ENCODE measurements at regions not wholly inside any gene's neighbourhood (a gene's known extent, or its start where the extent isn't known, plus 50 kb on each side); places are given as distances from the start of the nearest gene placed in this dataset.

- DNase-seq (ENCODE audit: low spot score) = no peak
Observed at GRCh38 chr10:64079341-64079740, 558.1 kb downstream of the REEP3 start.

- DNase-seq (ENCODE audit: low spot score) = no peak
Observed at GRCh38 chr10:64080071-64080470, 558.9 kb downstream of the REEP3 start.

- DNase-seq (ENCODE audit: low spot score) = no peak
Observed at GRCh38 chr10:64081947-64082482, 560.8 kb downstream of the REEP3 start.

GRCh38 chr10:64086083-64086767, 565.0 kb downstream of the REEP3 start:
- DNase-seq (ENCODE audit: low spot score) = no peak

GRCh38 chr10:64089648-64090047, 568.4 kb downstream of the REEP3 start:
- no peak for DNase-seq (ENCODE audit: low spot score)

GRCh38 chr10:64090865-64091264, 569.7 kb downstream of the REEP3 start:
- no peak for DNase-seq (ENCODE audit: low spot score)

- no peak for DNase-seq (ENCODE audit: low spot score)
Observed at GRCh38 chr10:64091897-64092296, 570.7 kb downstream of the REEP3 start.

- no peak for DNase-seq (ENCODE audit: low spot score)
Observed at GRCh38 chr10:64093304-64093703, 572.1 kb downstream of the REEP3 start.

GRCh38 chr10:64093946-64094535, 572.8 kb downstream of the REEP3 start:
- DNase-seq (ENCODE audit: low spot score) = no peak

- DNase-seq (ENCODE audit: low spot score) = no peak
Observed at GRCh38 chr10:64096941-64097340, 575.7 kb downstream of the REEP3 start.

- DNase-seq (ENCODE audit: low spot score) = no peak
Observed at GRCh38 chr10:64097391-64098122, 576.4 kb downstream of the REEP3 start.

- no peak for DNase-seq (ENCODE audit: low spot score)
Observed at GRCh38 chr10:64098994-64099393, 577.8 kb downstream of the REEP3 start.

GRCh38 chr10:64101606-64102263, 580.5 kb downstream of the REEP3 start:
- DNase-seq (ENCODE audit: low spot score) = no peak

GRCh38 chr10:64102264-64102633, 581.0 kb downstream of the REEP3 start:
- DNase-seq (ENCODE audit: low spot score) = no peak

GRCh38 chr10:64102916-64103315, 581.7 kb downstream of the REEP3 start:
- no peak for DNase-seq (ENCODE audit: low spot score)

- no peak for DNase-seq (ENCODE audit: low spot score)
Observed at GRCh38 chr10:64103750-64104470, 582.7 kb downstream of the REEP3 start.

- no peak for DNase-seq (ENCODE audit: low spot score)
Observed at GRCh38 chr10:64109926-64110495, 588.8 kb downstream of the REEP3 start.

GRCh38 chr10:64112701-64113355, 591.6 kb downstream of the REEP3 start:
- no peak for DNase-seq (ENCODE audit: low spot score)

- DNase-seq (ENCODE audit: low spot score) = no peak
Observed at GRCh38 chr10:64113375-64113774, 592.2 kb downstream of the REEP3 start.

GRCh38 chr10:64113792-64114191, 592.6 kb downstream of the REEP3 start:
- no peak for DNase-seq (ENCODE audit: low spot score)

- no peak for DNase-seq (ENCODE audit: low spot score)
Observed at GRCh38 chr10:64115471-64115870, 594.3 kb downstream of the REEP3 start.

All from AG08395 (cell line).